ENCODE measurements at regions not wholly inside any gene's neighbourhood (a gene's known extent, or its start where the extent isn't known, plus 50 kb on each side); places are given as distances from the start of the nearest gene placed in this dataset.

- DNase-seq (ENCODE audit: low read depth, low spot score) (no peak), FAIRE-seq (no peak)
- Histone ChIP-seq H3K79me2 (ENCODE audit: control insufficient read depth, insufficient read depth, low read length) (no peaks in the 10 kb centered on the region), H3K9me1 (ENCODE audit: control insufficient read depth, extremely low read depth, insufficient read depth, low read length) (no peaks in the 10 kb centered on the region), H4K20me1 (ENCODE audit: control insufficient read depth, extremely low read depth, insufficient read depth, low read length) (no peaks in the 10 kb centered on the region), H3K27me3 (ENCODE audit: control insufficient read depth, extremely low read depth, insufficient read depth, low read length) (no peaks in the 10 kb centered on the region), H3K27ac (ENCODE audit: control insufficient read depth, insufficient read depth, low read length) (no peak overlapping the region), H3K9me3 (ENCODE audit: control insufficient read depth, low read depth, low read length) (no peaks in the 10 kb centered on the region), H2AFZ (ENCODE audit: control insufficient read depth, low read length) (no peak overlapping the region), H3K9ac (ENCODE audit: control insufficient read depth, extremely low read depth, insufficient read depth, low read length) (no peak overlapping the region), H3K4me1 (ENCODE audit: control insufficient read depth, extremely low read depth, insufficient read depth, low read length) (peaks cover 21% of the 10 kb centered on the region), H3K4me3 (ENCODE audit: control insufficient read depth in 2 of 3, extremely low read depth in 1 of 3, insufficient read depth in 2 of 3, low read depth in 1 of 3, low read length in 3 of 3) (no peak overlapping the region), H3K36me3 (ENCODE audit: control insufficient read depth in 2 of 2, extremely low read depth in 1 of 2, insufficient read depth in 2 of 2, low read length in 2 of 2) (no peaks in the 10 kb centered on the region), H3K4me2 (ENCODE audit: control insufficient read depth, extremely low read depth, insufficient read depth, low read depth, low read length) (no peak overlapping the region)
- TF ChIP-seq EZH2 (IDR thresholded peaks at IDR 0.05; ENCODE audit: low read length) = no peak
- TF ChIP-seq CTCF (optimal IDR thresholded peaks at IDR 0.05 in 1 of 3, IDR thresholded peaks at IDR 0.05 in 1 of 3, conservative IDR thresholded peaks at IDR 0.05 in 1 of 3; ENCODE audit: extremely low read depth in 1 of 3, insufficient read depth in 2 of 3, low read length in 3 of 3) = no peak
- dilution Hi-C loops (cut with MboI; ENCODE audit: extremely low pct_ligation_motif_present, low sequenced_read_pairs) = no loop called here
These were observed 181.4 kb upstream of the MAP3K1 start for GRCh38 chr5:56633950-56634349.

GRCh38 chr5:56632939-56633338, 182.4 kb upstream of the MAP3K1 start:
- no peak for TF ChIP-seq CTCF (optimal IDR thresholded peaks at IDR 0.05 in 1 of 3, IDR thresholded peaks at IDR 0.05 in 1 of 3, conservative IDR thresholded peaks at IDR 0.05 in 1 of 3; ENCODE audit: extremely low read depth in 1 of 3, insufficient read depth in 2 of 3, low read length in 3 of 3)
- TF ChIP-seq EZH2 (IDR thresholded peaks at IDR 0.05; ENCODE audit: low read length) = no peak
- FAIRE-seq (no peak), DNase-seq (ENCODE audit: low read depth, low spot score) (no peak)
- no peak overlapping the region for H3K9ac ChIP-seq (ENCODE audit: control insufficient read depth, extremely low read depth, insufficient read depth, low read length)
- no peaks in the 10 kb centered on the region for H3K36me3 ChIP-seq (ENCODE audit: control insufficient read depth in 2 of 2, extremely low read depth in 1 of 2, insufficient read depth in 2 of 2, low read length in 2 of 2)
- no peaks in the 10 kb centered on the region for H3K9me1 ChIP-seq (ENCODE audit: control insufficient read depth, extremely low read depth, insufficient read depth, low read length)
- H3K4me1 ChIP-seq (ENCODE audit: control insufficient read depth, extremely low read depth, insufficient read depth, low read length) = peaks cover 11% of the 10 kb centered on the region
- H3K9me3 ChIP-seq (ENCODE audit: control insufficient read depth, low read depth, low read length) = no peaks in the 10 kb centered on the region
- dilution Hi-C loops (cut with MboI; ENCODE audit: extremely low pct_ligation_motif_present, low sequenced_read_pairs) = no loop called here
- no peaks in the 10 kb centered on the region for H3K27me3 ChIP-seq (ENCODE audit: control insufficient read depth, extremely low read depth, insufficient read depth, low read length)
- no peaks in the 10 kb centered on the region for H4K20me1 ChIP-seq (ENCODE audit: control insufficient read depth, extremely low read depth, insufficient read depth, low read length)
- no peak overlapping the region for H2AFZ ChIP-seq (ENCODE audit: control insufficient read depth, low read length)
- no peak overlapping the region for H3K4me3 ChIP-seq (ENCODE audit: control insufficient read depth in 2 of 3, extremely low read depth in 1 of 3, insufficient read depth in 2 of 3, low read depth in 1 of 3, low read length in 3 of 3)
- H3K4me2 ChIP-seq (ENCODE audit: control insufficient read depth, extremely low read depth, insufficient read depth, low read depth, low read length) = no peak overlapping the region
- H3K79me2 ChIP-seq (ENCODE audit: control insufficient read depth, insufficient read depth, low read length) = no peaks in the 10 kb centered on the region
- no peak overlapping the region for H3K27ac ChIP-seq (ENCODE audit: control insufficient read depth, insufficient read depth, low read length)
